Kidney (tissue), 13 donors: ENCODE measurements at regions not wholly inside any gene's neighbourhood (a gene's known extent, or its start where the extent isn't known, plus 50 kb on each side); places are given as distances from the start of the nearest gene placed in this dataset.

Source experiments
- DNase-seq, 5 donors: peaks; one replicate each; pipeline ENCODE4 v3.0.0-alpha.2; 2013 to 2020
- FAIRE-seq: peaks from 2 replicates; lab custom pipeline; 2012; peaks lifted over from hg19 to GRCh38; lab: Jason Lieb, UNC
- H3K27ac ChIP-seq, 2 donors: one replicate each; pipeline ENCODE4 v1.7.0; 2013; ENCODE audit warnings: low read depth in 2 of 2, low read length in 2 of 2, inconsistent platforms in 1 of 2
- H3K27me3 ChIP-seq: one replicate; pipeline ENCODE4 v1.7.1; 2013; ENCODE audit warnings: low read length, inconsistent platforms; ENCODE audit not compliant: control insufficient read depth, insufficient read depth
- H3K36me3 ChIP-seq, 3 donors: one replicate each; pipeline versions ENCODE4 v1.7.0 to v1.7.1; 2013; ENCODE audit warnings: low read length in 3 of 3, control low read depth in 1 of 3, inconsistent platforms in 1 of 3; ENCODE audit not compliant: insufficient read depth in 3 of 3, control insufficient read depth in 2 of 3
- H3K4me1 ChIP-seq, 3 donors: one replicate each; pipeline versions ENCODE4 v1.7.0 to v1.7.1; 2013; ENCODE audit warnings: low read length in 3 of 3, inconsistent platforms in 1 of 3, low read depth in 1 of 3; ENCODE audit not compliant: control insufficient read depth in 2 of 3, insufficient read depth in 2 of 3
- H3K4me3 ChIP-seq, 3 donors: one replicate each; pipeline versions ENCODE4 v1.7.0 to v1.8.1; 2013; ENCODE audit warnings: low read length in 3 of 3, control low read depth in 1 of 3, inconsistent platforms in 1 of 3
- H3K9ac ChIP-seq, 3 donors: one replicate each; pipeline versions ENCODE4 v1.7.0 to v1.7.1; 2013; ENCODE audit warnings: low read length in 3 of 3, control low read depth in 1 of 3, inconsistent platforms in 1 of 3
- H3K9me3 ChIP-seq, 3 donors: one replicate each; pipeline versions ENCODE4 v1.7.0 to v1.7.1; 2013; ENCODE audit warnings: low read length in 3 of 3, control low read depth in 1 of 3, inconsistent platforms in 1 of 3; ENCODE audit not compliant: control insufficient read depth in 2 of 3, insufficient read depth in 1 of 3
- intact Hi-C: fragments of 100-400 bp; cut with DNase I; formaldehyde crosslinking; loops from one replicate; pipeline ENCODE4 v1.11.1; 2022
- TF ChIP-seq, protein P1 (sequence below): IDR thresholded peaks from 3 replicates; pipeline ENCODE4 v1.5.1; 2012; ENCODE audit warnings: mild to moderate bottlenecking, moderate library complexity, borderline replicate concordance; ENCODE audit not compliant: insufficient read depth; ENCODE audit errors: extremely low read depth
- donor health status: control.
- donor health status: control.
- donor health status: control.
- donor health status: control.
- donor health status: control.
- donor health status: DM: yes; HTN: yes; CAD: no.
- donor health status: Normal renal cell carcinoma (clear cell type).

DNA sequence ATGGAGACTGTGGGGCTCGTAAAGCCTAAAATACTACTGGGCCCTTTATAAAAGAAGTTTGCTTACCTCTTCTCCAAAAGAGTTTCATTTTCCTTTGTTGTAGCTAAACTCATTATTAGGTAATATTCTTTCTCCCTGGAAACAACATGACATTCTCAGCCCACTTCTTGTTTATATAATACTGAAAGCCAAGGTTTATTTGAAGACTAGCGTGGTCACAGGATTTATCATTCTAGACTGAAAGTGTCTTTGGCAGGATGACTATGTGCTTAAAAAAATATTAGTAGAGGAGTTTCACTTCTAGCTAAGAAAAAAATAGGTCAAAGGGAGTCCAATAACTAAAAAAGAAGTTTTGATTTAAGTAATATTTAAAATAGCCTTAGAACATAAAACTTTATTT is 1085.2 kb upstream of the CADM2 start:
- Histone ChIP-seq H3K9me3 (no peaks in the 10 kb centered on the region), H3K4me3 (no peak overlapping the region), H3K9ac (no peak overlapping the region), H3K27me3 (no peaks in the 10 kb centered on the region), H3K4me1 (no peaks in the 10 kb centered on the region), H3K27ac (no peak overlapping the region), H3K36me3 (no peaks in the 10 kb centered on the region)
- FAIRE-seq (no peak), DNase-seq (no peak)
- TF ChIP-seq, protein P1, sequence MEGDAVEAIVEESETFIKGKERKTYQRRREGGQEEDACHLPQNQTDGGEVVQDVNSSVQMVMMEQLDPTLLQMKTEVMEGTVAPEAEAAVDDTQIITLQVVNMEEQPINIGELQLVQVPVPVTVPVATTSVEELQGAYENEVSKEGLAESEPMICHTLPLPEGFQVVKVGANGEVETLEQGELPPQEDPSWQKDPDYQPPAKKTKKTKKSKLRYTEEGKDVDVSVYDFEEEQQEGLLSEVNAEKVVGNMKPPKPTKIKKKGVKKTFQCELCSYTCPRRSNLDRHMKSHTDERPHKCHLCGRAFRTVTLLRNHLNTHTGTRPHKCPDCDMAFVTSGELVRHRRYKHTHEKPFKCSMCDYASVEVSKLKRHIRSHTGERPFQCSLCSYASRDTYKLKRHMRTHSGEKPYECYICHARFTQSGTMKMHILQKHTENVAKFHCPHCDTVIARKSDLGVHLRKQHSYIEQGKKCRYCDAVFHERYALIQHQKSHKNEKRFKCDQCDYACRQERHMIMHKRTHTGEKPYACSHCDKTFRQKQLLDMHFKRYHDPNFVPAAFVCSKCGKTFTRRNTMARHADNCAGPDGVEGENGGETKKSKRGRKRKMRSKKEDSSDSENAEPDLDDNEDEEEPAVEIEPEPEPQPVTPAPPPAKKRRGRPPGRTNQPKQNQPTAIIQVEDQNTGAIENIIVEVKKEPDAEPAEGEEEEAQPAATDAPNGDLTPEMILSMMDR = no peak
- intact Hi-C loops = no loop called here

DNA sequence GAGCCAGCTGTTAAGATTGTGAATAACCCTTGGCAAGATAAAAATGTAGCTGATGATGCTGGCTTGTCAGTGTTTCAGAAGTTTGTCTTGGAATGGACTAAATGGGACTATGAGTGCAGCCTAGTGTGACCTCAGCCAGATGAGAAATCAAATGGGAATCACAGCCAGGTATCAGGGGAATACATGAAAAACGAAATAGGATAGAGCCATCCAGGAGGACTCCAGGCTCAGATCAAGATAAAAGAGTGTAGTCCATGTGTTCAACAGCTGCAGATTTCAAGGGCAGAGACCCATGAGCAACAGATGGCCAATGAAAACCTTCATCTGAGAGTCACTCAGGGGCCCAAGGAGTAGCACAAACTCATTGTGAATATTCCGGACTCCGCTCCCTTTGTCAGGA is 1080.9 kb upstream of the CADM2 start:
- intact Hi-C loops = no loop called here
- H3K27ac ChIP-seq = no peak overlapping the region
- no peaks in the 10 kb centered on the region for H3K4me1 ChIP-seq
- TF ChIP-seq, protein P1 = no peak
- no peaks in the 10 kb centered on the region for H3K9me3 ChIP-seq
- no peaks in the 10 kb centered on the region for H3K36me3 ChIP-seq
- FAIRE-seq (no peak), DNase-seq (no peak)
- H3K27me3 ChIP-seq = no peaks in the 10 kb centered on the region
- no peak overlapping the region for H3K4me3 ChIP-seq
- H3K9ac ChIP-seq = no peak overlapping the region

DNA sequence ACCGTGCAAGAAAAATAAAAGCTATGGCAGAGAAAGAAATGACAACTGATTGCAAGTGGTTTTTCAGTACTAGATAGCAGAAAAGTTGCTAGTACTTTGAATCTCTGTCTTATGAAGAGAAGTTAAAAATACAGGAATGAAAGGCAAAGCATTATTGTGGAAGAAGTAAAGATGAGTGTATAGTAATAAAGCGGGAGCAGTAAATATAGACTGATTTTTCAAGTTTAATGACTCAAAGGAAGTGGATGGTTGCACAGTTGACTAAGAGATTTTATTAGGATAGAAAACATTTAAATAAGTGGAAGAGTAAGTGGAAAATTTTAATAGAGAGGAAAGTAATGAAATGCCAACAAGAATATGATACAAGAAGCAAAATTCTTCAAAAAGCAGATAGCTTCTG is 1076.1 kb upstream of the CADM2 start:
- no peak for FAIRE-seq
- H3K9ac ChIP-seq = no peak overlapping the region

More for the DNA sequence above, 1076.1 kb upstream of the CADM2 start:
- no peaks in the 10 kb centered on the region for H3K36me3 ChIP-seq
- H3K27me3 ChIP-seq = no peaks in the 10 kb centered on the region
- DNase-seq = no peak
- TF ChIP-seq, protein P1 = no peak
- intact Hi-C loops = no loop called here
- no peak overlapping the region for H3K4me3 ChIP-seq
- no peak overlapping the region for H3K27ac ChIP-seq
- H3K4me1 ChIP-seq = no peaks in the 10 kb centered on the region
- H3K9me3 ChIP-seq = no peaks in the 10 kb centered on the region
